KMS-11 (cell line): ENCODE measurements at regions not wholly inside any gene's neighbourhood (a gene's known extent, or its start where the extent isn't known, plus 50 kb on each side); places are given as distances from the start of the nearest gene placed in this dataset.
A peak's percentile ranks its signal among the peaks of the same experiment; 100 is the strongest.

Experiments used
- H2AFZ ChIP-seq: fragments of 200-600 bp; sonication (generic); 2 replicates; pipeline ENCODE4 v1.6.1; 2016; ENCODE audit warnings: antibody characterized with exemption, mixed run types, low read depth
- H3K27ac ChIP-seq: fragments of 200-600 bp; sonication (generic); 2 replicates; pipeline ENCODE4 v1.6.1; 2016; ENCODE audit warnings: mild to moderate bottlenecking, mixed run types
- H3K27me3 ChIP-seq: fragments of 200-600 bp; sonication (generic); 2 replicates; pipeline ENCODE4 v1.6.1; 2017; ENCODE audit warnings: mild to moderate bottlenecking, low read depth, mixed run types, moderate library complexity; ENCODE audit not compliant: insufficient read depth
- H3K36me3 ChIP-seq: fragments of 200-600 bp; sonication (generic); 2 replicates; pipeline ENCODE4 v1.6.1; 2017; ENCODE audit warnings: mild to moderate bottlenecking, mixed run types; ENCODE audit not compliant: insufficient read depth
- H3K4me1 ChIP-seq: fragments of 200-600 bp; sonication (generic); 2 replicates; pipeline ENCODE4 v1.6.1; 2016; ENCODE audit warnings: mild to moderate bottlenecking, low read depth, mixed run types; ENCODE audit not compliant: poor library complexity, severe bottlenecking
- H3K4me2 ChIP-seq: fragments of 200-600 bp; sonication (generic); 2 replicates; pipeline ENCODE4 v1.7.0; 2016; ENCODE audit warnings: mild to moderate bottlenecking, mixed run types
- H3K4me3 ChIP-seq: fragments of 200-600 bp; sonication (generic); IDR thresholded peaks from 2 replicates; pipeline ENCODE4 v1.6.1; 2017; ENCODE audit warnings: low read depth, low read length, mixed read lengths; ENCODE audit not compliant: insufficient read depth
- H3K79me2 ChIP-seq: fragments of 200-600 bp; sonication (generic); 2 replicates; pipeline ENCODE4 v1.6.1; 2016; ENCODE audit warnings: low read depth, mixed run types; ENCODE audit not compliant: insufficient read depth
- H3K9ac ChIP-seq: fragments of 200-600 bp; sonication (generic); 2 replicates; pipeline ENCODE4 v1.6.1; 2016; ENCODE audit warnings: mild to moderate bottlenecking, mixed run types
- H4K20me1 ChIP-seq: fragments of 200-600 bp; sonication (generic); 2 replicates; pipeline ENCODE4 v1.6.1; 2016; ENCODE audit warnings: mild to moderate bottlenecking, mixed run types; ENCODE audit not compliant: insufficient read depth
- CTCF ChIP-seq: fragments of 200-600 bp; sonication (generic); conservative IDR thresholded peaks from 2 replicates; pipeline ENCODE4 v1.6.1; 2017; ENCODE audit warnings: low read depth, mild to moderate bottlenecking, antibody characterized with exemption, low read length, moderate library complexity, mixed read lengths

- no peak overlapping the region for H2AFZ ChIP-seq
- no peak overlapping the region for H3K4me3 ChIP-seq
- TF ChIP-seq CTCF, result no peak
- H3K9ac ChIP-seq, result no peak overlapping the region
- no peaks in the 10 kb centered on the region for H4K20me1 ChIP-seq
- H3K27ac ChIP-seq, result no peak overlapping the region
- H3K27me3 ChIP-seq, result no peaks in the 10 kb centered on the region
- H3K36me3 ChIP-seq, result no peaks in the 10 kb centered on the region
- H3K4me1 ChIP-seq, result no peaks in the 10 kb centered on the region
- H3K4me2 ChIP-seq, result no peak overlapping the region
- no peaks in the 10 kb centered on the region for H3K79me2 ChIP-seq
Observed at GRCh38 chr4:138577145-138577544, 335.0 kb upstream of the SLC7A11 start.

GRCh38 chr4:138576684-138577083 is 334.5 kb upstream of the SLC7A11 start:
- H2AFZ ChIP-seq, result no peak overlapping the region
- no peaks in the 10 kb centered on the region for H3K36me3 ChIP-seq
- no peak overlapping the region for H3K4me2 ChIP-seq
- no peak overlapping the region for H3K9ac ChIP-seq
- peak; percentile 57 for TF ChIP-seq CTCF
- no peak overlapping the region for H3K4me3 ChIP-seq
- no peak overlapping the region for H3K27ac ChIP-seq
- no peaks in the 10 kb centered on the region for H3K27me3 ChIP-seq
- H4K20me1 ChIP-seq, result no peaks in the 10 kb centered on the region
- no peaks in the 10 kb centered on the region for H3K79me2 ChIP-seq
- H3K4me1 ChIP-seq, result no peaks in the 10 kb centered on the region

- no peaks in the 10 kb centered on the region for H3K4me1 ChIP-seq
Observed at GRCh38 chr4:138573246-138573645, 331.1 kb upstream of the SLC7A11 start.

GRCh38 chr4:138572007-138572406 is 329.9 kb upstream of the SLC7A11 start:
- no peaks in the 10 kb centered on the region for H3K27me3 ChIP-seq
- H3K4me2 ChIP-seq, result no peak overlapping the region
- TF ChIP-seq CTCF, result no peak
- H4K20me1 ChIP-seq, result no peaks in the 10 kb centered on the region
- no peak overlapping the region for H3K9ac ChIP-seq
- H3K4me1 ChIP-seq, result no peaks in the 10 kb centered on the region
- no peak overlapping the region for H3K27ac ChIP-seq
- H3K79me2 ChIP-seq, result no peaks in the 10 kb centered on the region
- H2AFZ ChIP-seq, result no peak overlapping the region
- no peak overlapping the region for H3K4me3 ChIP-seq
- no peaks in the 10 kb centered on the region for H3K36me3 ChIP-seq

More at GRCh38 chr4:138573246-138573645, 331.1 kb upstream of the SLC7A11 start:
- Histone ChIP-seq H3K9ac (no peak overlapping the region), H3K4me2 (no peak overlapping the region), H3K27ac (no peak overlapping the region), H3K4me3 (no peak overlapping the region), H4K20me1 (no peaks in the 10 kb centered on the region), H3K27me3 (no peaks in the 10 kb centered on the region), H2AFZ (no peak overlapping the region), H3K36me3 (no peaks in the 10 kb centered on the region), H3K79me2 (no peaks in the 10 kb centered on the region)
- TF ChIP-seq CTCF, result no peak

- Histone ChIP-seq H3K36me3 (no peaks in the 10 kb centered on the region), H3K4me2 (no peak overlapping the region), H4K20me1 (no peaks in the 10 kb centered on the region), H3K9ac (no peak overlapping the region), H2AFZ (no peak overlapping the region), H3K4me3 (no peak overlapping the region), H3K27me3 (no peaks in the 10 kb centered on the region), H3K27ac (no peak overlapping the region), H3K4me1 (no peaks in the 10 kb centered on the region), H3K79me2 (no peaks in the 10 kb centered on the region)
- no peak for TF ChIP-seq CTCF
Observed at GRCh38 chr4:138567696-138568095, 325.5 kb upstream of the SLC7A11 start.
